ENCODE measurements at regions not wholly inside any gene's neighbourhood (a gene's known extent, or its start where the extent isn't known, plus 50 kb on each side); places are given as distances from the start of the nearest gene placed in this dataset.

DNA sequence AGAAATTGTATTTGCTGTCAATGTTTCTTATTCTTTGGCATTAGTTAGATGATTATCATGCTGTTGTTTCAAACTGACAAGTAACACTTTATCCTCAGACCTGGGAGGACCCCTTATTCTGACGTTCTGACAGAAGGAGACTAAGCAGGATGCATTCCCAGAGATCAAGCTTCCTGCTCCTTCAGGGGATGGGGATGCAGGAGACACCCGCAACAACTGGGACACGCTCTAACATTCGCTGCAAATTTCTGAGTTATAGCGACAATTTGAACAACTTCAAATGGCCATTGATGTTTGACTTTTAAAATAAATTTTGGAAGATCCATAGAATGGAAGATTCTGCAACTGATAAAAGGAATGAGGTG, 69.0 kb upstream of the ZNF184 start:
- intact Hi-C loops (cut with DNase I), result no loop called here
- no peak for ATAC-seq
- H3K9me3 ChIP-seq, result peaks cover 0 to 10% (median 0%) of the 10 kb centered on the region in 11 donors
- no peak for DNase-seq
- 17 to 30% methylated on average over 5 of the region's 5 CpGs for WGBS, 2 donors
- no peak overlapping the region for H3K27ac ChIP-seq
- H3K4me1 ChIP-seq, result peaks cover 0 to 9% (median 5%) of the 10 kb centered on the region in 9 donors
- no peak overlapping the region for H3K4me3 ChIP-seq
- no peaks in the 10 kb centered on the region for H3K36me3 ChIP-seq
- TF ChIP-seq, protein P1, sequence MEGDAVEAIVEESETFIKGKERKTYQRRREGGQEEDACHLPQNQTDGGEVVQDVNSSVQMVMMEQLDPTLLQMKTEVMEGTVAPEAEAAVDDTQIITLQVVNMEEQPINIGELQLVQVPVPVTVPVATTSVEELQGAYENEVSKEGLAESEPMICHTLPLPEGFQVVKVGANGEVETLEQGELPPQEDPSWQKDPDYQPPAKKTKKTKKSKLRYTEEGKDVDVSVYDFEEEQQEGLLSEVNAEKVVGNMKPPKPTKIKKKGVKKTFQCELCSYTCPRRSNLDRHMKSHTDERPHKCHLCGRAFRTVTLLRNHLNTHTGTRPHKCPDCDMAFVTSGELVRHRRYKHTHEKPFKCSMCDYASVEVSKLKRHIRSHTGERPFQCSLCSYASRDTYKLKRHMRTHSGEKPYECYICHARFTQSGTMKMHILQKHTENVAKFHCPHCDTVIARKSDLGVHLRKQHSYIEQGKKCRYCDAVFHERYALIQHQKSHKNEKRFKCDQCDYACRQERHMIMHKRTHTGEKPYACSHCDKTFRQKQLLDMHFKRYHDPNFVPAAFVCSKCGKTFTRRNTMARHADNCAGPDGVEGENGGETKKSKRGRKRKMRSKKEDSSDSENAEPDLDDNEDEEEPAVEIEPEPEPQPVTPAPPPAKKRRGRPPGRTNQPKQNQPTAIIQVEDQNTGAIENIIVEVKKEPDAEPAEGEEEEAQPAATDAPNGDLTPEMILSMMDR (IDR thresholded peaks at IDR 0.05), result no peak
- H3K27me3 ChIP-seq, result peaks cover 15 to 99% (median 93%) of the 10 kb centered on the region in 7 donors

- ATAC-seq (no peak), DNase-seq (no peak)
- intact Hi-C loops (cut with DNase I), result no loop called here
- Histone ChIP-seq H3K36me3 (no peaks in the 10 kb centered on the region), H3K4me1 (peaks cover 0 to 9% (median 5%) of the 10 kb centered on the region in 9 donors), H3K27ac (no peak overlapping the region), H3K4me3 (no peak overlapping the region), H3K9me3 (peaks cover 0 to 10% (median 0%) of the 10 kb centered on the region in 11 donors), H3K27me3 (peaks cover 10 to 99% (median 92%) of the 10 kb centered on the region in 7 donors)
- TF ChIP-seq, protein P1 (IDR thresholded peaks at IDR 0.05), result no peak
- 29% methylated on average over 15 of the region's 15 CpGs for WGBS, 2 donors
Measured at GRCh38 chr6:27541212-27541932, 68.5 kb upstream of the ZNF184 start.

GRCh38 chr6:27539551-27539950, 66.6 kb upstream of the ZNF184 start:
- Histone ChIP-seq H3K27me3 (peaks cover 0 to 99% (median 91%) of the 10 kb centered on the region in 7 donors), H3K27ac (no peak overlapping the region), H3K36me3 (no peaks in the 10 kb centered on the region), H3K4me1 (peaks cover 0 to 2% (median 0%) of the 10 kb centered on the region in 9 donors), H3K9me3 (peaks cover 0 to 10% (median 0%) of the 10 kb centered on the region in 11 donors), H3K4me3 (no peak overlapping the region)
- ATAC-seq (no peak), DNase-seq (no peak)
- TF ChIP-seq, protein P1 (IDR thresholded peaks at IDR 0.05), result no peak
- WGBS, 2 donors, result 60 to 73% methylated on average over 13 of the region's 13 CpGs
- intact Hi-C loops (cut with DNase I), result loop anchor here in 1 of 10 donors (10.0 kb wide), 1 partner anchor 205 kb away; no protein-coding TSS in a partner anchor

DNA sequence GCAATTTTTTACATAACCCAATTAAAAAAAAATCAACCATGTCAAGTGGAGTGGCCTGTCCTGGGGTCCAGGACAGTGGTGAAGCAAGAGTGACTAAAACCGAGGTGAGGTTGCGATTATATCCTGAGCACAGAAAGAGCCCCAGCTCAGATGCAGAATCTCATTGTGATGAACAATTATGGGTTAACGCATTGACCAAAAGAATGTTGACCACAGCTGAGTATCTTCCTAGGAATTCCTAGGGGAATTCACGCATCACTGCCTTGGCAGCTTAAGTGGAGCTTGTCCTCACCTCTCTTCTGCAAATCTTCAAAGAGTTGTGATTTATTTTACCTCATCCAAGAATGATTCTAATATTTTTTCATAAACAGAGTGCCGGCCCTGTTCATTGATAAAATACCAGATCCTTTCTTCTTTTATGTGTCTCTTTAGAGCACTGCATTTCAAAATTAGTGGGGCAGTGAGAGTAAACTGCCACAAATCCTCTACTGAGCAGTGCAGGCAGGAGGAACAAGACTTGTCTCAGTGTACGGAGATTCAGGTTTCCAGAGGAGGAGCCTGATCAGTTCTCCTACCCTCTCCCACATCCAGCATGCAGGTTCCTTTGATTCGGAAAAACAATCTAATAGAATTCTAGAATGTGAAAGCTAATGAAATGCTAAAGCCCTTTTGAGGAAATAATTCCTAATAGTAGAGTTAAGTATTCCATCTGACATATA, 60.1 kb upstream of the ZNF184 start:
- intact Hi-C loops (cut with DNase I), result loop anchor here in 1 of 10 donors (10.0 kb wide), 1 partner anchor 212 kb away; no protein-coding TSS in a partner anchor
- Histone ChIP-seq H3K4me1 (no peaks in the 10 kb centered on the region), H3K27me3 (peaks cover 0 to 93% (median 68%) of the 10 kb centered on the region in 7 donors), H3K9me3 (peaks cover 0 to 6% (median 0%) of the 10 kb centered on the region in 11 donors), H3K36me3 (no peaks in the 10 kb centered on the region), H3K27ac (no peak overlapping the region), H3K4me3 (no peak overlapping the region)
- no peak for ATAC-seq
- WGBS, 2 donors, result 40 to 49% methylated on average over 7 of the region's 7 CpGs
- no peak for DNase-seq
- TF ChIP-seq, protein P1 (IDR thresholded peaks at IDR 0.05), result no peak

Data from heart right ventricle (tissue), 16 donors.